ENCODE measurements at regions not wholly inside any gene's neighbourhood (a gene's known extent, or its start where the extent isn't known, plus 50 kb on each side); places are given as distances from the start of the nearest gene placed in this dataset.
"Not testable (repeated sequence)": the region's sequence is repeated elsewhere in the genome, so short reads cannot be mapped to it uniquely, and the experiment has no call there.

DNA sequence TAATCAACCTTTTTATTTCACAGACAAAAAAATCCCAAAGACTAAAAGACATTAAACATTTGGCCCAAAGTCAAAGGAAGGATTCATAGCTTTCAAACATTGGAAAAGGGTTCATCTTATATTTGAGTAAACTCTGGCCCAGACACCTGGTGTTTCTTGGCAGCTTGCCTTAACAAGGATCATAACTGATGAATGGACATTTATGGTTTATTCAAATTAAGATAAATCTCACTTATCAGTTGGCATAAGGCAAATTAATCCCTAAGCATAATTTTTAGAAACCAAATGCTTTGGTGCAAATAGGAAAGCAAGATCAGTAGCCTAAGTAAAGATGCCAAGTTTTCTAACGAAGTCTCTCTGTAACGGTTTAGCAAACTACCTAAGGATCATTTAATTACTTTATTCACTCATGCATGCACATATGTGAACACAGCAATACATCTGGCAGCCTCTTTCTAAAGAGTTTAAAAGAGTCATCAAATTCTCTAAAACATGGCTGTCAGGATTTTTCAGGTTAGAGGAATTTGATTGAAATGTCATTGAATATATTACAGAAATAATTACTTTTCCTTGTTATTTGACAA is 323.4 kb upstream of the RBMS1 start:
- DNase-seq, result peak; percentile 50 to 54

DNA sequence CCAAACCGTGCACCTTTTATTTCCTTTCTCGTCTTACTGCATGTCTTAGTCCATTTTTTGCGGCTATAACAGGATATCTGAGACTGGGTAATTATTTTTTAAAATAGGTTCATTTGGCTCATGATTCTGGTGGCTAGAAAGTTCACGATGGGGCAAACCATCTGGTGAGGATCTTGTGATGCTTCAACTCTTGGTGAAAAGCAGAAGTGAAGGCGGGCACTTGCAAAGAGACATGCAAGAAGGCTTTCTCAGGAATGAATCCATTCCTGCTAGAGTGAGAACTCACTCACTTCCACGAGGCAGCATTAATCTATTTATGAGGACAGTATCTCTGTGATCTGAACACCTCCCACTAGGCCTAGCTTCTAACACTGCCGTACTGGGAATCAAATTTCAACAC is 327.1 kb upstream of the RBMS1 start:
- no peak for DNase-seq

DNA sequence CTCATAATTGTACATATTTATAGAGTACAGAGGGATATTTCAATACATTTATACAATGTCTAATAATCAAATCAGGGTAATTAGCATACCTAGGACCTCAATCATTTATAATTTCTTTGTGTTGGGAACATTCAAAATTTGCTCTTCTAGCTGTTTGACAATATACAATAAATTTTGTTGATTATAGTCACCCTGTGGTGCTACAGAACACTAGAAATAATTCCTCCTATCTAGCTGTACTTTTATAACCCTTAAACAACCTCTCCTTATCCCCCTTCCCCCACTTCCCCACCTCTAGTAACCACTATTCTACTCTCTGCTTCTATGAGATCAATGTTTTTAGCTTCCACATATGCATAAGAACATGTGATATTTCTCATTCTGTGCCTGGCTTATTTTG is 328.4 kb upstream of the RBMS1 start:
- DNase-seq, result no peak

DNA sequence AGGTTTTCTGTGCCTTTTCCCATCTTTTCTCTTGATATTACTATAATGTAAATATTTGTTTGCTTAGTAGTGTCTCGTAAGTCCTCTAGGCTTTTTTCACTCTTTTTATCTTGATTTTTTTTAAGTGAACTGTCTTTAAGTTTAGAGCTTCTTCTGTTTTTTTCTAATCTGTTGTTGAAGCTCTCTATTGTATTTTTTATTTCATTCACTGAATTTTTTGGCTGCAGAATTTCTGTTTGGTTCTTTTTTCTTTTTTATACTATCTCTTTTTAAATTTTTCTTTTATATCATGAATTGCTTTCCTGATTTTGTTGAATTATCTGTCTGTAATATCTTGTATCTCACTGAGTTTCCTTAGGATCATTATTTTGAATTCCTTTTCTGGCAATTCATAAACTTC is 331.8 kb upstream of the RBMS1 start:
- no peak for DNase-seq

DNA sequence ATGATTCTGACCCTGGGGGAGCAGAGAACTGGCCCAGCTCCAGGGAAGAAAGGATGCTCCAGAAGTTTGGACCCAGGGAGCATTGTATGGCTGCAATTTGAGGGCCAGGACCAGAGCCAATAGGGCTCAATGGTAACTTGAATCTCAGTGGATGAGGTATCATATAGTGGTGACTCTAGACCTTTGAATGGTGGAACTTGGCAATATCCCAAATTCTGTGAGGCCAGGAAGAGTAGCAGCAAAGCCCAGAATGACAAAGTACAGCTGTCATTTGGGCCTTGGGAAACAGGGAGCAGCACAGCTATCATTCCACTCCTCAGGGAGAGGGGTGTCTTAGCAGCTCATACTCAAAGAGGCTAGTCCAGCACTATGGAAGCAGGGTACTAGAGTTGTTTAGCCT is 332.9 kb upstream of the RBMS1 start:
- no peak for DNase-seq

DNA sequence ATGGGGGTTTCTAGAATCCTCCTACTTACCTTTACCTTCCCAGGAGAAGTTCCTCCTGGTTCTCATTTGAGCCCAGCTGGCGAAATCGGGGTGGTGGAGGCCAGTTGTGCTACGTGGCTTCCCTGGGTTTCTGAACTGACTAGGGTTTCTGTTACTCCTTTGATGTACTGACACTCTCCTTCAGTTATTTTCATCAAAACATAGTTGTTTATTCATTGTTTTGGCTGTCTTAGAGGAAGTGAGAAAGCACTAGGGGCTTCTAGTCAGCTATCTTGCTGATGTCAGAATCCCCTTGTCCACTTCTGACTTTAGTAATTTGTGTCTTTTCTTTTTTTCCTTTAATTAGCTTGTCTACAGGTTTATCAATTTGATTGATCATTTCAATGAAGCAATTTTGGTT is 332.2 kb upstream of the TANK start:
- DNase-seq, result no peak

DNA sequence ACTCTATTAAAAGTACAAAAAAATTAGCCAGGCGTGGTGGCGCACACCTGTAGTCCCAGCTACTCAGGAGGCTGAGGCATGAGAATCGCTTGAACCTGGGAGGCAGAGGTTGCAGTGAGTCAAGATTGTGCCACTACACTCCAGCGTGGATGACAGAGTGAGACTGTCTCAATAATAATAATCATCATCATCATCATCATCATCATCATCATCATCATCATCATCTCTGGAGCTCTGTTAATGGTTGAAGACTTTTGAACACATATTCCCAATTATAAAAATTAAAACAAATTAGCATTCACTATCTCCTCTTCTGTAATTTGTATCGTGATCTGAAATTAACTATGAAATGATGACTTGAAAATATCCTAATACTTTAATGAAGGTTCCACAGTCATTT is 327.8 kb upstream of the TANK start:
- not testable (repeated sequence) for DNase-seq

DNA sequence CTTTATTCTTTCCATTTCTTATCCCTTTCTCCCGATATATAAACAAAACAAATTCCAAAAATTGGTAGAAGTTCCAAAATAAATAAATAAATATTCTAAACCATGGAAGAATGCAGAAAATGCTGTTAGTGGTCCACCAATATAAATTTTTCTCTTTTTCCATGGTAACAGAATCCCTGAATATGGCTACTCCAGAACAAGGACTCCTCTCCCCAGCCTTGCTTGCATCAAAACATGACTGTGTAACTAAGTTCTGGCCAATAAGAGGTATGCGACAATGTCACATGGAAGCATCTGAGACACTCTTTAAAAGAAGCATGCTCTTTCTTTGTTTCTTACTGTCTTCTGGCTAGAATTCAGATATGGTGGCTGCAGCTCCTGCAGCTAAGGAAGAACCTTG is 325.1 kb upstream of the TANK start:
- no peak for DNase-seq

DNA sequence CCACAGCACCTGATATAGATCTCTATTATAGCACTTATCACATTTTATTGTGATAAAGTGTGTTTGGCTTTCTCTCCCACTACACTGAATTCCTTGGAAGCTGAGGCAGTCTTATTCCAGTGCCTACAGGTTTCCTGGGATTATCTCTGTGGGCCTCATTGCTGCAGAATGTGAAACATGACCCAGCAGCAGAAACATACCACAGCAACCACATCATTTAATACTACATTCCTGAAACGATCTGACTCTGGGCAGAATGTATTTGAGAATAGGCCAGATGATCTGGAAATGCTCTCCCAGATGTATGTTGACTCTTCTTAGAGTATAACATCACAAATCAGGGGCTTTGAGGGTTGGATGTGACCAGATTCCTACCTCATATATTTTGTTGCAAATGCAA is 323.5 kb upstream of the TANK start:
- DNase-seq, result no peak

DNA sequence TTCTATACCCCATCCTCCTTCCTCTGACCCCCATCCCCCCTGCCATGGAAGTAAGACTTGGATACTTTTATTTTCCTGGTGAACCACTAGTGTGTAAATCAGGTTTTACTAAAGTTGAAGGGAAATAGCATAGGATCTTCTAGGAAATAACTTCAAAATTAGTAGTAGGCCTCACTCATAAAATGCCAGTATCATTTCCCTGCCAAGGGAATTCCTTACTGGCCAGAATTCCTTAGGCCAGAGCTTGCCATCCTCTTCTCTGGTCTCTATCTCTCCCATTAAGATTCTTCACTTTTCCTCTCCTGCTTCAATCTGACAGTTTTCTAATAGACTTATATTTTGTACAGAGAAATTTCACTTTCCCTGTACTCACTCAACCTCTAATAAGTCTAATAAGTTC is 322.8 kb upstream of the TANK start:
- no peak for DNase-seq

DNA sequence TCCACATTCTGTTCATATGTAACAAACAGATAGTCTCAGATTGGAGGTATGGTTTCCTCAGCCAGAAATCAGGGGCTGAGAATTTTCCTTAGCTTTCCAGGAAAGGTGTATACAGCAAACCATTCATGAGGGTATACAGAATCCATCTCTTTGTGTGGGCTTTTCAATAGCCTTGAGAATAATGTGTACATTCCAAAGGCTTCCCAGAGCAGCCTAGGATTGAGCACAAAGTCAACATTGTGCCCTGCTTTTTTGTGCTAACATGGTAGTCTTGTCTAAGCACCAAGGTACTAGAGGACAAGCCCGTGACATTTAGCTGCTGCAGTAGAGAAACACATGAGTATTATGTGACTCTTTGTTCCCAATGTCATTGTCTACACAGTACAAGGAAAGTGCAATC is 322.1 kb upstream of the TANK start:
- DNase-seq, result no peak

DNA sequence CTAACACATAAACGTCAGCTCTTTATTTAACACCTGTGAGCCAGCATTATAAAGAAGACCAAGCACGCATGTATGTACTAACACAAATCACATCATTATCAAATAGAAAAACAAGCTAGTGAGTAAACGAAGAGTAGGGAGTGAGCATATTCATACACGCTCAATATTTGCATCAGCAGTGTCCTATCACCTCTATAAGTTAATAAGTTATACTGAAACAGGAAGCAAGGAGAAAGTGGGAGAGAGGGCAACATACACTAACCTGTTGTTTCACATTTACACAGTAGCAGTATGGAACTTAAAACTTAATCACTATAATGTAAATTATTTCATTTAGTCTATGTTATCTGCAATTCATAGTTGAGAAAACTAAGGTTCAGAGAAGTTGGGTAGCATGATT is 321.5 kb upstream of the TANK start:
- DNase-seq, result peak; percentile 1 to 16

DNA sequence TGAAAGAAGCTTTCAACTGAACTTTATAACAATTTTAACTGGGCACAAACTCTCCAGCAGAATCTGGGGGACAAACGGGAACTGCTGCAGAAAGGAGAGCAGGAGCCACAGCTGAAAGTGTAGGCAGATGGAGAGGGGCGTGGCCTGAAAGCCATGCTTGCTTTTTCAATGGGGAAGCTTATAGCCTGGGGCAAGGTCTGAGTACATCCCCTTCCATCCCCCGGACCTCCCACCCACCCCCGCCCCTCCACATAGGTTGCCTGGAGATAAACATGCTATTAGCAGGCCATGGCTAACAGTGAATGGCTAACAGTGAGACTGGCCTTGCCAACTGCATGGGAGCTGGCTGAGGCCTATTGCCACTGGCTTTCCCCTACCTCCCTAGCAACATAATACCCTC is 317.9 kb upstream of the TANK start:
- peak in 1 of 2 experiments; percentile 9 for DNase-seq

DNA sequence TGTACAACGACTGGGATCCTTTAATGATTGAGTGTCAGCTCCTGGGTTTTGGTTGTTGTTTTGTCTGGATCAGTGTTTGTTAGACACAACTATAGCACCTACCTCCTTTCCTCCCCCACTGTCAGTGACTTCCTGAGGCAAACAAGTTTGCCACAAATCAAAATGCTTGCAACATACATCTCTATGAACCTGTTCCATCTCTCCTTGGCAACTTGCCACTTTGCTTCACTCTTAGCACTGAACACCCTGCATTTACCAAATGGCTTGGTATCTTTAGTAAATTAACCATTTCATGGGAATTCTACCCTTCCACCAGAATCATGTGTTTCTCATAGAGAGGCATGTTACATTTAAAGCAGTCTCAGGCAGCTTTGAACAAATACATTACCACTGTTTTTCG is 301.1 kb upstream of the TANK start:
- no peak for DNase-seq

DNA sequence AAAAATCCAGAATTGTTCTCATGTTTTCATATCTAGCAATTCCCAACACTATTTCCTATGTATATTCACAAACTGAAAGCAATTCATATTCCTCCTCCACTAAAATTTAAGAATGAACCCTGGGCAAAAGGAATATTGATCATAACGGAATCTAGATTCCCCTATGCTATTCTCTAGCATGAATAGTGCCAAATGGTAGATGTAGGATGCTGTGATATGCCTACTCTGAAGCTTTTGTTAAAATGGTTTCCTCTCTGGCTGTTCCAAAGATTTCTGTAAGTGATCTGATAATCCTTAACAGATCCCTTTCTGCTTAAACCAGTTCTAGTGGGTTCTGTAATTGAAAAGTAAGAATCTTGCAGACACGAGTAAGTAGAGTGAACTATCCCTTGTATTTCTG is 298.0 kb upstream of the TANK start:
- no peak for DNase-seq

DNA sequence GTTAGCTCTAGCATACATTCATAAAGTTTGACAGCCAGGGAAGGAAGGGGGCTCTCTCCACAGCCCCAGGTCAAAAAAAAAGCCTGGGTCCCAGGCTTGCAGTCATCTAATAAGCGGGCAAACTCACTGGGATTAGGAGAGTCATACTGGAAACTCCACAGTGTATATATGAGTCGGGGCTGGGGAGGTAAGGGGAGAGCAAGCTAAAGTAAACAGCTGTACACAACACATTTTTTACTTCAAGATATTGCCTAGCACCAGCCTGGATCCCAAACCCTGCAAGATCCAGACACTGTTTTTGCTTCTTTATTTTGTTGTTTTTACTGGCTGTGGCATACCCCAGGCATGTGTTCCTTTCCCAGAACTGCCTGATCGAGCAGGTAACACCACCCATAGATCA is 291.3 kb upstream of the TANK start:
- no peak for DNase-seq

DNA sequence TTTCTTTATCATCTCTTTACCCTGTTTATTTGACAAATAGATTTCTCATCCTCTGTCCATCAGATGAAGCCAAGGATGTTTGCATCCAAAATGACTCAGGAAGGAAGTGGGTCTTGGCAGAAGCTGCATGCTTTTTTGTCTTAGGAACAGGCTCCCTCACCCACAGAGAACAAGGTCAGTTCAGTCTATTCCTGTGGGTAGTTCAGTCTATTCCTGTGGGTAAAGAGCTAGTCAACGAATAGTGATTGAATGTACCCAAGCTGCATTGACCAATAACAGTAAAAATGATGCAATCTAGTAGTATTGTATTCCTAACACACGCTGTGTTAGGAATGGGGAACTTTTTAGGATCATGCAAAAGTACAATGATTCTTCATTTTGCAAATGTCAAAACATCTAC is 290.8 kb upstream of the TANK start:
- no peak for DNase-seq

DNA sequence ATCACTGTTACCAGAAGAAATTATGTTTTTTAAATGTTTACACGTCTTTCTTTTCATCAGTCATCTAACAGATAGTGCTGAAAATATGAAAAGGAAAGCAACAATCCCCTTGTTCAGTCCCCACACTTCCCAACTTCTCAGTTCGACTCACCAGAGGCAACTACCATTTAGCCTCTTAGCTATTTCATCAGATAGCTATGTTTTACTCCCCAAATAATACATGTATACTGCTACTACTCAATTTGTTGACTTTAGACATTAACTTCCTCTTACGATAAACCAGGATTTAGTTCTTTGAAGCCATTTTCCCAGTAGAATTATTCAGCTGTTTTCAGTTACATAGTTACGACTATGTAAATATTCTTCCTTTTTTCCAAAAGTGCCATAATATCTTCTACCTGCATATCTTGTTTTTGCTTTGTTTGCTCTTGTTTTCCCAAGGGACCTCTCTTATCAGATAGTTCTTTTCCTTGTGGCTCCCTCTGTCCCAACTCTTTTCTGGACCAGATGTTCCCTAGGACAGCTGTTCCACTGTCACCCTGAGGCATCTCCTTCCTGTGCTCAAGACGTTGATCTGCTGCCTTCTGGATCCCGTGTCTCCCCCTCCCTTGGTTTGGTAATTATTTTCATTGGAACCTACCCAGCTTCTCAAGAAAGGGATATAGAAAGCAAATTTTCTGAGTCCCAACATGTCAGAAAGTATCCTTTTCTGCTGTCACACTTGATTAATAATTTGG is 289.3 kb upstream of the TANK start:
- DNase-seq, result no peak

DNA sequence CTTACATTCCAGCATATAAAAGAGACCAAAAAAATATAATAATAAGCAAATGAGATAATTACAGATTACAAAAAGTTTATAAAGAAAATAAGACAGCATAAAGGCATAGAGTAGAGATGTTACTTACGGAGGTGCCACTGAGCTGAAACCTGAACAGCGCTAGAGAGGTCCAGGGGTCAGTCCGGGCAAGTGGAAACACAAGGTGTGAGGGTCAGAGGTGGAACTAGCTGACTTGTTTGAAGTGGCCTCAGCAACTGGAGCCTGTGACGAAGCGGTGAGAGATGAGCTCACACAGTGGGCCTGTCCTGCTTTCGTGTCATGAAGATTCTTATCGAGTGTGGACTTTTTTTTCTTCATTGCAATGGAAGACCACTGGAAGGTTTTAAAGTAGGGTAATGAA is 288.3 kb upstream of the TANK start:
- no peak for DNase-seq

DNA sequence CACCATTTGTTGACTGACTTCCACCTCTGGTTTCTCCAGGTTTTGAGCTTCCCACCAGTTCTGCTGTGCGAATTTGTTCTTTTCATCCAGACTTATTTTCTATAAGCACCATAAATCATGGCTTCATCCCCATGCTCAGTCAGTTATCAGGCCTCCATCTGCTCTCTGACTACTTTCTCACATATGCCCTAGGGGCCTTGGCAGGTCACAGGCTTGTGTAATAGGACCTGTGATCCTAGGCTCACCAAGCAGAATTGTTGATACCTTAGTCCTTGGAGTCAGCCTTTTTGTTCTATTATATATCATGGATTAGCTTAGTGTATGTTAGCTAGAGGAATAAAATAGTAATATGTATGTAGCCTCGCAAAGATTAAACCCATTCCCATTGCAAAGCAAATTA is 284.2 kb upstream of the TANK start:
- peak in 1 of 2 experiments; percentile 5 for DNase-seq

DNA sequence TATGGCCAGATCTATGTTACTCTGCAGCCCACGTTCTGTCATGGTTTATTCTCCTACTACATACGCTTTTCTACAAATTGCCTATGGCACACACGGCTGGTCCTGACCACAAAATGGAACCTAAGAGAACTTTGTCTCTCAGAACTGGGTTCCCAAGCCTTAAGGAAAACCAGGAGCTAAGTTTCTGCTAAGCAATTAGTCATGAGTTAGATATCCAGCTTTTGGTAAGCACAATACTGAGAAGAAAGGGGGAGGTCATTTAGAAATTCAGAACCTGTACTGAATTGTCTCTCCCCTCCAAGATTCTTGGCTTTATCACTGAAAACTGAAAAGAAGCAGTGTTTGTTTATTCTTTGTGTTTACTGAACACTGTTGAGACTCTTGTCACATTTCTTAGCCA is 283.5 kb upstream of the TANK start:
- no peak for DNase-seq

DNA sequence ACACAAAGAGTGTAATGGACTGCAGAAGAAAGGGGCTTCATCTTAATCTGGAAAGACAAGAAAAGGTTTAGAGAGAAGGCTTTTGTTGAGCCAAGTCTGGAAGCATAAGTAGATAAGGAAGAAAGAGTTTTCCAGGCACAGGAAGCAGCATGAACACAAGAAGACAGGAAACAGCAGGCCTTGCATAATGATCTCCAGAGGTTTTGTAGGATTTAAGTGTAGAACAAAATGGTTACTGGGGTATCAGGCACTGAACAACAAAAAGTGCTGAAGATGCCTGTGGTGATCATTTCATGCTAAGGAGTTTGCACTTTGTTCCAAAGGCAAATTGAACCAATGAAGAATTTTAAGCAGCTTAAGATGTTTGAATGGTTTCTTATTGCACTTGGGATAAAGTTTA is 281.6 kb upstream of the TANK start:
- DNase-seq, result no peak

DNA sequence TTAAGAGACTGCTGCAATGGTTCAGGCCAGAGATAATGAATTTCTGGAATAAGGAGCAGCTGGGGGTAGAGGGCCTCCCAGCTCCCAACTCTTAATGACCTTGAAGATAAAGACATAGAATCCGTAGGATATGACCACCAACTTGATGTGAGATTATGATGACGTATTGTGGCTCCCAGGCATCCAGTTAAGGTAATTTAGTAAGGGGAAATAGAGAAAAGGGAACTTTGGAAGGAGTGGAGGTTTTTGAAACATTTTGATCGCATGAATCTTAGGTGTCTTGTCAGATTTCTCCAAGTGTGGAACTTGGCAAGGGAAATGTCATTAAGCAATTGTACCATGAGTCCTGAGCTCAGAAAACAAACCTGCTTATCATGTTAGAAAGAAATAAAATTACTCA is 277.3 kb upstream of the TANK start:
- no peak for DNase-seq

DNA sequence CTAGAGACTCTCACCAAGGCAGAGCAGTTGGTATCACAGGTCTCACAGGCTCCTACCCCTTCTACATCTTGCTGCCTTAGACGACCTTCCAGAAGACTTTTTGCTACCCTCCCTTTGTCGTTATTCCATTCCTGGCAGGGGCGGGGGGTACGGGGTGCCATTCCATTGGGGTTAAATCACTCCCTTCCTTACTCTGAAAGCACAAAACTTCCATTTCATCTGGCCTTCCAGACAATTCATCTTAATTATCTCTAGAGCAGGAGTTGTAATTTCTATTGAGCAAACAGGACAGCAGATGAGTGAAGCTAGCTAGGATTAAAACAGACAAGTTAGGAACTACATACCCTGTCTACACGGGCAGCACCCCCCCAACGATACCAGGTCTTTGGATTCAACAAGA is 276.2 kb upstream of the TANK start:
- DNase-seq, result no peak

DNA sequence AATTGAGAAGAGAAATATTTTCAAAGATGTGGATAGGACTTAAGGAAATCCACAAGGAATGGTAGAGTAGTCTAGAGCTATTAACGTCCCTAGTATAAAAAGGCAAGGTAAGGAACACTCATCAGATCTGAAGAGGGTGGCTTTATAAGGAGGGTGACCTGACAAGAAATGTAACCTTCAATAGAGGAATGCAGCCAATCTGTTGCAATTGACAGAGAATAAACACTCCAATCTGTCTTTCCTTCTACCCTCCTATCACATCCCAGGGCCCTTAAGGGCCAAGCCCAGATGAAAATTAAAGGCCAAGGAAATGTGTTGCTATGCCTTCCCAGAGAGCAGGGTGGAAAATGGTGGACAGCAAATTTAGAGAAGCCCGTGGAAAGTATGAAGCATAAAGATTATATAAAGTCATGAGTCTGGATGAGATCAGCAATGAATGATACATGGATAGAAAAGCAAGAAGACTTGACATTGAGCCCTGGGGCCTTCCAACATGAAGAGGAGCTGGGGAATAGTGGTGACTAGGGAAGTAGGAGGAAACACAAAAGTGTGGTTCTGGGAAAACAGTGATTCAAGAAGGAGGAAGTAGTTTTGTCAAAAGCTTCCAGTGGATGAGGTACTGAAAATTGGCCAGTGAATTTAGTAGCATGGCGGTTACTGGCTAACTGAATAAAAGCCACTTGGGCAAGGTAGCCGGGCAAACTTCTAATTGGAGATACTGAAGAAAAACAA is 270.6 kb upstream of the TANK start:
- no peak for DNase-seq

Measured in NCI-H526 (cell line).